ENCODE measurements at regions not wholly inside any gene's neighbourhood (a gene's known extent, or its start where the extent isn't known, plus 50 kb on each side); places are given as distances from the start of the nearest gene placed in this dataset.

DNA sequence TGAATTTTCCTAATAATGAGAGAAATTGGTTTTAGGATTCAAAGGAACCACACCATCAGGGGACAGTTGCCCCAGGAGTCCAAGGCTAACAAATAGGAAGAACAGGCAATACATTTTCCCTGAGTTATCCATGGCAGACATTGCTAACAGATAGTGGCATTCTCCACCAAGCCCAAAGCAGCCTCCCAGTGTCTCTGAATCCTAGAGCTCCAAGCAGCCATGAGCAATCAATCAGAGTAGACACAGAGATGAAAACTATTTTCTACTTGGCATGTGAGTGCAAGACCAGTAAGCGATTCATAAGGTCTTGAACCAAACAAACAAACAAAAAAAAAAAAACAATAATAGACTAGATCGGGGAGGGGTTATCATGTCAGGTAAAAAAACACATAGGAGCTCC, 515.7 kb downstream of the MED13L start:
- Histone ChIP-seq H3K9me3 (replicated peaks in 1 of 11) (no peaks in the 10 kb centered on the region), H3K27me3 (peaks cover 0 to 16% (median 7%) of the 10 kb centered on the region in 11 experiments; a peak in 7 of 22 replicates), H3K27ac (no peak overlapping the region), H3K4me1 (peaks cover 0 to 15% (median 10%) of the 10 kb centered on the region in 10 experiments; a peak in 14 of 20 replicates), H3K9ac (no peak overlapping the region), H3K4me2 (peak overlapping the region in 8 of 11 experiments; percentile 8 to 75 (median 52); a peak in 13 of 22 replicates), H3K4me3 (no peak overlapping the region), H4K20me1 (no peaks in the 10 kb centered on the region), H3K36me3 (no peaks in the 10 kb centered on the region)
- no peak for TF ChIP-seq Cebpa-rat (IDR thresholded peaks at IDR 0.05)

DNA sequence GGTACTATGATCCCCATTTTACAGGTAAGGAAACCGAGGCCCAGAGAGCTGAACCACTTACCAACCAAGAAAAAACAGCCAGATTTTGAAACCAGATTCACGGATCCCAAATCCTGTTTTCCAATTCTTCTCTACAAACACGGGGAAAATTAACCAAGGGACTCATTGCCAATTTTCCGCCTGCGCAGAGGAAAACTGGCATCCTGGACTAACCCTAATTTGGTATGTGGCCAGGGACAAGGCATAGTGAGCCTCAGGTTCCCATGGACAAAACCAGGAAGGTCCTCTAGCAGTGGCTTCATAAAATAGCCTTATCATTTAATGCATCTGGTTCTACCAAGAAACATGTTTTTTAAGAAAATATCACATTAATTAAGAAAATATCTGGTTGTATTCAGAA, 517.3 kb downstream of the MED13L start:
- Histone ChIP-seq H3K27me3 (peaks cover 4 to 27% (median 14%) of the 10 kb centered on the region in 11 experiments; a peak in 14 of 22 replicates), H3K9ac (no peak overlapping the region), H3K9me3 (replicated peaks in 1 of 11) (no peaks in the 10 kb centered on the region), H3K4me3 (no peak overlapping the region), H3K36me3 (no peaks in the 10 kb centered on the region), H3K27ac (no peak overlapping the region), H3K4me1 (peaks cover 0 to 24% (median 17%) of the 10 kb centered on the region in 10 experiments; a peak in 14 of 20 replicates), H3K4me2 (no peak overlapping the region), H4K20me1 (no peaks in the 10 kb centered on the region)
- TF ChIP-seq Cebpa-rat (IDR thresholded peaks at IDR 0.05): no peak

GRCh38 chr12:115758877-115759620, 518.4 kb downstream of the MED13L start:
- no peak for TF ChIP-seq Cebpa-rat (IDR thresholded peaks at IDR 0.05)
- H3K4me3 ChIP-seq: no peak overlapping the region
- no peaks in the 10 kb centered on the region for H4K20me1 ChIP-seq
- peaks cover 0 to 26% (median 18%) of the 10 kb centered on the region in 10 experiments; a peak in 14 of 20 replicates for H3K4me1 ChIP-seq
- H3K36me3 ChIP-seq: no peaks in the 10 kb centered on the region
- no peaks in the 10 kb centered on the region for H3K9me3 ChIP-seq (replicated peaks in 1 of 11)
- H3K27ac ChIP-seq: no peak overlapping the region
- H3K4me2 ChIP-seq: no peak overlapping the region
- H3K9ac ChIP-seq: no peak overlapping the region
- peaks cover 4 to 36% (median 20%) of the 10 kb centered on the region in 11 experiments; a peak in 17 of 22 replicates for H3K27me3 ChIP-seq

- Histone ChIP-seq H3K4me1 (peaks cover 0 to 26% (median 18%) of the 10 kb centered on the region in 10 experiments; a peak in 14 of 20 replicates), H3K9ac (no peak overlapping the region), H3K4me3 (no peak overlapping the region), H3K27me3 (peaks cover 4 to 38% (median 20%) of the 10 kb centered on the region in 11 experiments; a peak in 17 of 22 replicates), H3K36me3 (no peaks in the 10 kb centered on the region), H3K4me2 (no peak overlapping the region), H3K9me3 (replicated peaks in 1 of 11) (no peaks in the 10 kb centered on the region), H3K27ac (no peak overlapping the region), H4K20me1 (no peaks in the 10 kb centered on the region)
- TF ChIP-seq Cebpa-rat (IDR thresholded peaks at IDR 0.05): no peak
Observed at GRCh38 chr12:115758183-115758582, 519.3 kb downstream of the MED13L start.

- Histone ChIP-seq H3K4me2 (no peak overlapping the region), H3K36me3 (no peaks in the 10 kb centered on the region), H4K20me1 (no peaks in the 10 kb centered on the region), H3K27me3 (peaks cover 4 to 38% (median 20%) of the 10 kb centered on the region in 11 experiments; a peak in 17 of 22 replicates), H3K4me1 (peaks cover 0 to 31% (median 18%) of the 10 kb centered on the region in 10 experiments; a peak in 15 of 20 replicates), H3K27ac (no peak overlapping the region), H3K4me3 (no peak overlapping the region), H3K9me3 (replicated peaks in 1 of 11) (no peaks in the 10 kb centered on the region), H3K9ac (no peak overlapping the region)
- no peak for TF ChIP-seq Cebpa-rat (IDR thresholded peaks at IDR 0.05)
Observed at GRCh38 chr12:115756804-115757203, 520.7 kb downstream of the MED13L start.

GRCh38 chr12:115756271-115756670, 521.2 kb downstream of the MED13L start:
- peaks cover 0 to 29% (median 17%) of the 10 kb centered on the region in 10 experiments; a peak in 16 of 20 replicates for H3K4me1 ChIP-seq
- no peak overlapping the region for H3K9ac ChIP-seq
- no peak for TF ChIP-seq Cebpa-rat (IDR thresholded peaks at IDR 0.05)
- H3K27me3 ChIP-seq: peaks cover 4 to 38% (median 20%) of the 10 kb centered on the region in 11 experiments; a peak in 17 of 22 replicates
- no peaks in the 10 kb centered on the region for H4K20me1 ChIP-seq
- H3K4me2 ChIP-seq: no peak overlapping the region; a peak in 1 of 22 replicates
- H3K27ac ChIP-seq: no peak overlapping the region
- H3K36me3 ChIP-seq: no peaks in the 10 kb centered on the region
- H3K9me3 ChIP-seq (replicated peaks in 1 of 11): no peaks in the 10 kb centered on the region
- no peak overlapping the region for H3K4me3 ChIP-seq

- H4K20me1 ChIP-seq: no peaks in the 10 kb centered on the region
- no peaks in the 10 kb centered on the region for H3K36me3 ChIP-seq
- peaks cover 0 to 25% (median 15%) of the 10 kb centered on the region in 10 experiments; a peak in 16 of 20 replicates for H3K4me1 ChIP-seq
- H3K4me2 ChIP-seq: peak overlapping the region in 7 of 11 experiments; percentile 6 to 56 (median 42); a peak in 13 of 22 replicates
- TF ChIP-seq Cebpa-rat (IDR thresholded peaks at IDR 0.05): no peak
- no peak overlapping the region for H3K9ac ChIP-seq
- no peak overlapping the region for H3K4me3 ChIP-seq
- H3K9me3 ChIP-seq (replicated peaks in 1 of 11): no peaks in the 10 kb centered on the region
- no peak overlapping the region for H3K27ac ChIP-seq
- peaks cover 4 to 38% (median 20%) of the 10 kb centered on the region in 11 experiments; a peak in 17 of 22 replicates for H3K27me3 ChIP-seq
Observed at GRCh38 chr12:115755725-115756085, 521.8 kb downstream of the MED13L start.

- H4K20me1 ChIP-seq: no peaks in the 10 kb centered on the region
- H3K9me3 ChIP-seq (replicated peaks in 1 of 11): no peaks in the 10 kb centered on the region
- H3K9ac ChIP-seq: no peak overlapping the region
- peak overlapping the region in 7 of 11 experiments; percentile 6 to 56 (median 42); a peak in 13 of 22 replicates for H3K4me2 ChIP-seq
- H3K4me3 ChIP-seq: no peak overlapping the region
- H3K36me3 ChIP-seq: no peaks in the 10 kb centered on the region
- H3K4me1 ChIP-seq: peaks cover 0 to 23% (median 14%) of the 10 kb centered on the region in 10 experiments; a peak in 16 of 20 replicates
- H3K27me3 ChIP-seq: peaks cover 4 to 38% (median 20%) of the 10 kb centered on the region in 11 experiments; a peak in 17 of 22 replicates
- H3K27ac ChIP-seq: no peak overlapping the region
- TF ChIP-seq Cebpa-rat (IDR thresholded peaks at IDR 0.05): no peak
Observed at GRCh38 chr12:115755061-115755724, 522.3 kb downstream of the MED13L start.

All from BLaER1 treated with 17β-estradiol and CSF1 and Interleukin-3, amounts not matched to agents 10 nM and 100 nM (cell line).